ENCODE measurements at regions not wholly inside any gene's neighbourhood (a gene's known extent, or its start where the extent isn't known, plus 50 kb on each side); places are given as distances from the start of the nearest gene placed in this dataset.

- Histone ChIP-seq H4K20me1 (ENCODE audit: insufficient read depth, low read length, poor library complexity, severe bottlenecking) (no peaks in the 10 kb centered on the region), H3K9me2 (replicated peaks; ENCODE audit: low read depth, low read length) (no peaks in the 10 kb centered on the region), H3K9me3 (ENCODE audit: insufficient read depth, low read depth, low read length) (no peaks in the 10 kb centered on the region), H3K4me3 (ENCODE audit: low read length, poor library complexity, severe bottlenecking) (no peak overlapping the region), H3K9ac (ENCODE audit: low read depth, low read length, poor library complexity, severe bottlenecking) (no peak overlapping the region), H3K4me2 (ENCODE audit: low read depth, low read length, poor library complexity, severe bottlenecking) (no peak overlapping the region), H3K27me3 (ENCODE audit: insufficient read depth, low read length, poor library complexity, severe bottlenecking) (no peaks in the 10 kb centered on the region), H2AFZ (ENCODE audit: low read length) (no peak overlapping the region), H3K4me1 (ENCODE audit: insufficient read depth, low read length, poor library complexity, severe bottlenecking) (no peaks in the 10 kb centered on the region), H3F3A (ENCODE audit: low read depth) (no peaks in the 10 kb centered on the region), H3K79me2 (ENCODE audit: insufficient read depth, low read length) (no peaks in the 10 kb centered on the region), H3K36me3 (ENCODE audit: insufficient read depth, low read length) (no peaks in the 10 kb centered on the region)
- no peak for TF ChIP-seq CTCF (conservative IDR thresholded peaks at IDR 0.05; ENCODE audit: low read length)
- TF ChIP-seq EZH2phosphoT487 (IDR thresholded peaks at IDR 0.05; ENCODE audit: borderline replicate concordance), result no peak
These were observed 90.5 kb upstream of the IRX6 start for GRCh38 chr16:55233464-55233863.

- TF ChIP-seq EZH2phosphoT487 (IDR thresholded peaks at IDR 0.05; ENCODE audit: borderline replicate concordance) (no peak), CTCF (conservative IDR thresholded peaks at IDR 0.05; ENCODE audit: low read length) (no peak)
These were observed 87.3 kb upstream of the IRX6 start for GRCh38 chr16:55236655-55237054.

GRCh38 chr16:55239723-55240122 lies 84.3 kb upstream of the IRX6 start:
- Histone ChIP-seq H3K9ac (ENCODE audit: low read depth, low read length, poor library complexity, severe bottlenecking) (no peak overlapping the region), H2AFZ (ENCODE audit: low read length) (no peak overlapping the region), H3K36me3 (ENCODE audit: insufficient read depth, low read length) (no peaks in the 10 kb centered on the region), H3K27me3 (ENCODE audit: insufficient read depth, low read length, poor library complexity, severe bottlenecking) (no peaks in the 10 kb centered on the region), H4K20me1 (ENCODE audit: insufficient read depth, low read length, poor library complexity, severe bottlenecking) (no peaks in the 10 kb centered on the region), H3K4me3 (ENCODE audit: low read length, poor library complexity, severe bottlenecking) (no peak overlapping the region), H3F3A (ENCODE audit: low read depth) (no peaks in the 10 kb centered on the region), H3K9me3 (ENCODE audit: insufficient read depth, low read depth, low read length) (no peaks in the 10 kb centered on the region), H3K4me2 (ENCODE audit: low read depth, low read length, poor library complexity, severe bottlenecking) (no peak overlapping the region), H3K4me1 (ENCODE audit: insufficient read depth, low read length, poor library complexity, severe bottlenecking) (no peaks in the 10 kb centered on the region), H3K9me2 (replicated peaks; ENCODE audit: low read depth, low read length) (no peaks in the 10 kb centered on the region), H3K79me2 (ENCODE audit: insufficient read depth, low read length) (no peaks in the 10 kb centered on the region)
- no peak for TF ChIP-seq CTCF (conservative IDR thresholded peaks at IDR 0.05; ENCODE audit: low read length)
- no peak for TF ChIP-seq EZH2phosphoT487 (IDR thresholded peaks at IDR 0.05; ENCODE audit: borderline replicate concordance)

More at GRCh38 chr16:55236655-55237054, 87.3 kb upstream of the IRX6 start:
- Histone ChIP-seq H3K79me2 (ENCODE audit: insufficient read depth, low read length) (no peaks in the 10 kb centered on the region), H3K9me2 (replicated peaks; ENCODE audit: low read depth, low read length) (no peaks in the 10 kb centered on the region), H2AFZ (ENCODE audit: low read length) (no peak overlapping the region), H3K9me3 (ENCODE audit: insufficient read depth, low read depth, low read length) (no peaks in the 10 kb centered on the region), H3K27me3 (ENCODE audit: insufficient read depth, low read length, poor library complexity, severe bottlenecking) (no peaks in the 10 kb centered on the region), H3K4me1 (ENCODE audit: insufficient read depth, low read length, poor library complexity, severe bottlenecking) (no peaks in the 10 kb centered on the region), H3K4me3 (ENCODE audit: low read length, poor library complexity, severe bottlenecking) (no peak overlapping the region), H4K20me1 (ENCODE audit: insufficient read depth, low read length, poor library complexity, severe bottlenecking) (no peaks in the 10 kb centered on the region), H3K36me3 (ENCODE audit: insufficient read depth, low read length) (no peaks in the 10 kb centered on the region), H3F3A (ENCODE audit: low read depth) (no peaks in the 10 kb centered on the region), H3K9ac (ENCODE audit: low read depth, low read length, poor library complexity, severe bottlenecking) (no peak overlapping the region), H3K4me2 (ENCODE audit: low read depth, low read length, poor library complexity, severe bottlenecking) (no peak overlapping the region)

All from Loucy (cell line).